ENCODE measurements at regions not wholly inside any gene's neighbourhood (a gene's known extent, or its start where the extent isn't known, plus 50 kb on each side); places are given as distances from the start of the nearest gene placed in this dataset.

DNA sequence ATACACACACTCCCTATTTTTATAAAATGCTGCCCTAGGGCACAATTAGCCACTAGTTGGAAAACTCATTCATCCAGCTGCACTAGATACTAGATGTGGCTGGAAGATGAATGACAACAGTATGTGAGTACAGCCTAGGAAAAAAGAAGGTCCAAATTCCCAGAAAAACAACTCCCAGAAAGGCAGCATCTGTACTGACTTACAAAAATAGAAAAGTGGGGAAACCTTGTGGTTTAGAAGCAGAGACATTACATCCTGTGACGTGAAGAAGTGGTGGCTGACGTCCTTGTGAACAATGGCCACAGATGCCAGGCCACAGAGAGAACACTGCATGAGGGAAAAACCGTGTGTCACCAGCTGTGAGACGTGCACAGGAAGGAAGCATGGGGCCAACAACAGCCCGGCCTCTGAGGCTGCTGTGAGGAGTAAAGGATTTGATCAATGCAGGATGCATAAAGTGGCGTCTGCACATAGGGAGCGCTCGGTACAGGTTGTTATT, 81.2 kb downstream of the SPRY1 start:
- ATAC-seq (peak; percentile 84 to 92 (median 92)), DNase-seq (peak; percentile 74)
- H3K27me3 ChIP-seq (ENCODE audit: control insufficient read depth, insufficient read depth, low read length): no peaks in the 10 kb centered on the region
- no peak overlapping the region for H3K4me3 ChIP-seq (ENCODE audit: low read length)
- no peaks in the 10 kb centered on the region for H3K36me3 ChIP-seq (ENCODE audit: control insufficient read depth, insufficient read depth, low read length)
- Mint-ChIP-seq H3K27me3 (ENCODE audit: low read depth in 2 of 2) (peaks cover 0 to 6% of the 10 kb centered on the region in 2 donors), H3K9me3 (no peaks in the 10 kb centered on the region), H3K36me3 (no peaks in the 10 kb centered on the region), H3K27ac (peak overlapping the region; percentile 75 to 79), H3K4me3 (peak overlapping the region; percentile 53), H3K4me1 (peaks cover 28 to 33% of the 10 kb centered on the region in 2 donors)
- TF ChIP-seq, protein P1, sequence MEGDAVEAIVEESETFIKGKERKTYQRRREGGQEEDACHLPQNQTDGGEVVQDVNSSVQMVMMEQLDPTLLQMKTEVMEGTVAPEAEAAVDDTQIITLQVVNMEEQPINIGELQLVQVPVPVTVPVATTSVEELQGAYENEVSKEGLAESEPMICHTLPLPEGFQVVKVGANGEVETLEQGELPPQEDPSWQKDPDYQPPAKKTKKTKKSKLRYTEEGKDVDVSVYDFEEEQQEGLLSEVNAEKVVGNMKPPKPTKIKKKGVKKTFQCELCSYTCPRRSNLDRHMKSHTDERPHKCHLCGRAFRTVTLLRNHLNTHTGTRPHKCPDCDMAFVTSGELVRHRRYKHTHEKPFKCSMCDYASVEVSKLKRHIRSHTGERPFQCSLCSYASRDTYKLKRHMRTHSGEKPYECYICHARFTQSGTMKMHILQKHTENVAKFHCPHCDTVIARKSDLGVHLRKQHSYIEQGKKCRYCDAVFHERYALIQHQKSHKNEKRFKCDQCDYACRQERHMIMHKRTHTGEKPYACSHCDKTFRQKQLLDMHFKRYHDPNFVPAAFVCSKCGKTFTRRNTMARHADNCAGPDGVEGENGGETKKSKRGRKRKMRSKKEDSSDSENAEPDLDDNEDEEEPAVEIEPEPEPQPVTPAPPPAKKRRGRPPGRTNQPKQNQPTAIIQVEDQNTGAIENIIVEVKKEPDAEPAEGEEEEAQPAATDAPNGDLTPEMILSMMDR (IDR thresholded peaks at IDR 0.05): no peak
- intact Hi-C loops (cut with micrococcal nuclease): loop anchor here (2.0 to 5.0 kb wide), 2 partner anchors 81 to 125 kb away; partner anchors contain the start of gene SPRY1
- 0% methylated on average over 5 of the region's 8 CpGs for WGBS (ENCODE audit: insufficient coverage)
- H3K27ac ChIP-seq (ENCODE audit: low read length): no peak overlapping the region
- H3K4me1 ChIP-seq (ENCODE audit: control insufficient read depth, insufficient read depth, low read length): peaks cover 16% of the 10 kb centered on the region
- H3K9me3 ChIP-seq (ENCODE audit: control insufficient read depth, insufficient read depth, low read length): no peaks in the 10 kb centered on the region

DNA sequence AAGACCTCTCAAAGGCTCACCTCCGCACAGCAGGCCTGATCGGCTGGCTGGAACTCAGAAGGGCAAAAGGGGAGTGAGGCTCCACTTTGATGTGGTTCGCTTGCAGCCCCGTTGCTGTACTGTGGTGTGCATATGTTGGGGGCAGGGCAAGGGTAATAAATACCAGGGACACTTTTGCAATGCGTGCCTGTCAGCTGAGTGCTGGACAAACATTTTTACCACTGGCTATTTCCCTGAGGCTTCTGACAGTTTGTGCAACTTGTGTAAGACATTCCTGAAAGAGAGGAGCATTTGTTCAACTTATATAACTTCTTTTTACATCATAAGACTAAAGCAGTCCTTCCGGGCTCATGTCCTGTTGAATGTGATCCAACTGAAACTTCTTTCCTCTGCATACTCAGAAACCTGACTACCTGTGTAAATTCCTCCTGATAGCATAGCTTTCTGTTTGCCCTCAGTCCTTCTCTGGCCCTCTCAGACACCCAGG, 82.3 kb downstream of the SPRY1 start:
- 39% methylated on average over 6 of the region's 6 CpGs for WGBS (ENCODE audit: insufficient coverage)
- TF ChIP-seq, protein P1 (IDR thresholded peaks at IDR 0.05): no peak
- Histone ChIP-seq H3K27me3 (ENCODE audit: control insufficient read depth, insufficient read depth, low read length) (no peaks in the 10 kb centered on the region), H3K4me3 (ENCODE audit: low read length) (no peak overlapping the region), H3K4me1 (ENCODE audit: control insufficient read depth, insufficient read depth, low read length) (peaks cover 16% of the 10 kb centered on the region), H3K9me3 (ENCODE audit: control insufficient read depth, insufficient read depth, low read length) (no peaks in the 10 kb centered on the region), H3K36me3 (ENCODE audit: control insufficient read depth, insufficient read depth, low read length) (no peaks in the 10 kb centered on the region), H3K27ac (ENCODE audit: low read length) (no peak overlapping the region)
- Mint-ChIP-seq H3K9me3 (no peaks in the 10 kb centered on the region), H3K27me3 (ENCODE audit: low read depth in 2 of 2) (no peaks in the 10 kb centered on the region), H3K4me1 (peaks cover 28 to 33% of the 10 kb centered on the region in 2 donors), H3K36me3 (no peaks in the 10 kb centered on the region), H3K4me3 (peak overlapping the region; percentile 53), H3K27ac (peak overlapping the region; percentile 75 to 79)
- no peak for ATAC-seq
- no peak for DNase-seq
- intact Hi-C loops (cut with micrococcal nuclease): loop anchor here (2.0 to 5.0 kb wide), 2 partner anchors 82 to 123 kb away; partner anchors contain the start of gene SPRY1

DNA sequence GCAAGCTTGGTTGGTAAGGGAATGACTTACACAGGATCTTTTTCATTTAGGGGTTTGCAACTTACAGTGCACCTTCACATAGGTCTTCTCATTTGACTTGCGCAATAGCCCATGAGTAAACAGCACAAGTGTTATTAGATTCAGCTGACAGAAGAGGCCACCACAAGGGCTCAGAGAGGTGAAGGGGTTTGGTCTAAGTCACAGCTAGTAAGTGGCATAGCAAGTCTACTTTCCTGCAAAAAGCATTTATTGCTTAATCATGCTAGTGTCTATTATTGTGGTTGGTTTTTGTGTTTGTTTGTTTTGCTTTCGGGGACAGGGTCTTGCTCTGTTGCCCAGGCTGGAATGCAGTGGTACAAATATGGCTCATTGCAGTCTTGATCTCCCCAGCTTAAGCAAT, 83.3 kb downstream of the SPRY1 start:
- intact Hi-C loops (cut with micrococcal nuclease): loop anchor here (2.0 to 5.0 kb wide), 3 partner anchors 27 to 122 kb away; partner anchors contain the start of gene SPRY1
- Histone ChIP-seq H3K4me1 (ENCODE audit: control insufficient read depth, insufficient read depth, low read length) (peaks cover 16% of the 10 kb centered on the region), H3K4me3 (ENCODE audit: low read length) (no peak overlapping the region), H3K36me3 (ENCODE audit: control insufficient read depth, insufficient read depth, low read length) (no peaks in the 10 kb centered on the region), H3K27ac (ENCODE audit: low read length) (no peak overlapping the region), H3K9me3 (ENCODE audit: control insufficient read depth, insufficient read depth, low read length) (no peaks in the 10 kb centered on the region), H3K27me3 (ENCODE audit: control insufficient read depth, insufficient read depth, low read length) (no peaks in the 10 kb centered on the region)
- H3K27me3 Mint-ChIP-seq (ENCODE audit: low read depth in 2 of 2): no peaks in the 10 kb centered on the region
- H3K27ac Mint-ChIP-seq: peak overlapping the region; percentile 75 to 79
- TF ChIP-seq, protein P1 (IDR thresholded peaks at IDR 0.05): no peak
- H3K4me3 Mint-ChIP-seq: peak overlapping the region; percentile 29
- 94% methylated on average over 1 of the region's 2 CpGs for WGBS (ENCODE audit: insufficient coverage)
- peak in 1 of 2 donors; percentile 7 for DNase-seq
- H3K9me3 Mint-ChIP-seq: no peaks in the 10 kb centered on the region
- H3K36me3 Mint-ChIP-seq: no peaks in the 10 kb centered on the region
- peak; percentile 68 to 78 (median 72) for ATAC-seq
- H3K4me1 Mint-ChIP-seq: peaks cover 28 to 33% of the 10 kb centered on the region in 2 donors
